NCI-H2227 (cell line): ENCODE measurements at regions not wholly inside any gene's neighbourhood (a gene's known extent, or its start where the extent isn't known, plus 50 kb on each side); places are given as distances from the start of the nearest gene placed in this dataset.
A peak's percentile ranks its signal among the peaks of the same experiment; 100 is the strongest.

Experiments
- DNase-seq: peaks from one replicate; lab custom pipeline; 2025; ENCODE audit not compliant: unreplicated experiment; lab: John Stamatoyannopoulos, UW

DNA sequence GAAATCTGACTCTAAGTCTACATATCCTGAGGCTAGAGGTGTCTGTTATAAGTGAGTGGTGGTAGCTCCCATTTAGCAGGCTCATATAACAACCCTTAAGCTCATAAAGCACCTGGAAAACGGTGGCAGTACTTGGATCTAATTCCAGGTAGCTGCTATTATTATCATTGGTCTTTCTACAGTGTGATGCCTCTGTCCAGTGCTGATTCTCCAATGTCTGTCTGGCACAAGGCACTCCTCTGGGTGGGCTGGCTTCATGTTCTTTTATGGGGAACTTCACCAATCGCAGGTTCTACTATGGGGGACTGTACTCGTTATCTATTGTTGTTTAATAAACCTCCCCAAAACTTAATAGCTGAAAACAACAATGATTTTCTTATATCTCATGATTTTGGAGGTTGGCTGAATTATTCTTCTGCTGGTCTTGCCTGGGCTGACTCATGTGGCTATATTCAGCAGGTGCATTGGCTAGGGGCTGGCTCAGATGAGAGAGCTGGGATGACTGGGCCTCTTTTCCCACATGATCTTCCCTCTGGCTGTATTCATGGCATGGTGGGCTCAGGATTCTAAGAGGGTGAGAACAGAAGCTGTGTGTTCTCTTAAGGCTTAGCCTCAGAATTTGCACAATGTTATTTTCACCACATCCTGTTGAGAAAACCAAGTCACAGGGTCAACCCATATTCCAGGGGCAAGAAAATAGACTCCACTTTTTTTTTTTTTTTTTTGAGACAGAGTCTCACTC is 93.0 kb upstream of the PCGF5 start:
- DNase-seq = no peak

DNA sequence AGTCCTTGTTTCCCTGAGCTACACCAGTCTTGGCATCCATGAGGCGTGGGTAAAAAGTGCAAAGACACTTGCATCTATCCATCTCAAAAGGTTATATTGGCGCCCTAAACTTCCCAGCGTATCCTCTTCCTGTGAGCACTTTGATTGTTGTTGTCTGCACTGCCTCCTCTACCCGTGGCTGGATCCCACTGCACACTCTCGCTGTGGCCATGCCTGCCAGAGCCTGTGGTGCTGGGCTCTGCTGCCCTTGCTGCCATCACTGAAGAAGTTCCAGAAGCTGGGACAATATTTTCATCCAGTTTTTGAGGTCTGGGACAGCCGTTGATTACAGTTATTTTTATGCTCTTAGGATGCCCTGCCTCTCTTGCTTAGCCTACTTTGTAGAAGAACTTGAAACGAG is 85.3 kb upstream of the PCGF5 start:
- DNase-seq = no peak

- no peak for DNase-seq
Observed at GRCh38 chr10:91137011-91137643, 83.3 kb upstream of the PCGF5 start.

GRCh38 chr10:91137822-91138221 is 82.6 kb upstream of the PCGF5 start:
- DNase-seq = no peak

- no peak for DNase-seq
Observed at GRCh38 chr10:91140995-91141549, 79.4 kb upstream of the PCGF5 start.

GRCh38 chr10:91144961-91145360 is 75.5 kb upstream of the PCGF5 start:
- no peak for DNase-seq

- DNase-seq = no peak
Observed at GRCh38 chr10:91146146-91146545, 74.3 kb upstream of the PCGF5 start.

- DNase-seq = no peak
Observed at GRCh38 chr10:91149550-91149949, 70.9 kb upstream of the PCGF5 start.

DNA sequence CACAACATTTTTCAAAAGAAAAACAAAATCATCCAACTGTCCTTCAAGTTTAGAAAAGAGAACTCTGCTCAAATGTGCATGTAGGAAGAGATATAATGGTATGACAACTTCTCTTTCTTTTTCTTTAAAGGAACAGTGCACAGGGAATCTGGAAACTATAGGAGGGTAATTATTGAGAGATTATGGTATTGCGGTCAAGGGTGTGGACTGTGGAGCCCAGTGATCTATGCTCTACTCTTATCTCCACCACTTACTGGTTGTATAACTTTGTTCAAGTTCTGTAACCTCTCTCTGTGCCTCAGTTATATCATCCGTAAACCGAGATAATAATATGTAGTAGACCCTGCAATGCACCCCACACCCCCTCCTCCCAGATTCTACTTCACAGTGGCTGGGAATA is 69.8 kb upstream of the PCGF5 start:
- DNase-seq = no peak

DNA sequence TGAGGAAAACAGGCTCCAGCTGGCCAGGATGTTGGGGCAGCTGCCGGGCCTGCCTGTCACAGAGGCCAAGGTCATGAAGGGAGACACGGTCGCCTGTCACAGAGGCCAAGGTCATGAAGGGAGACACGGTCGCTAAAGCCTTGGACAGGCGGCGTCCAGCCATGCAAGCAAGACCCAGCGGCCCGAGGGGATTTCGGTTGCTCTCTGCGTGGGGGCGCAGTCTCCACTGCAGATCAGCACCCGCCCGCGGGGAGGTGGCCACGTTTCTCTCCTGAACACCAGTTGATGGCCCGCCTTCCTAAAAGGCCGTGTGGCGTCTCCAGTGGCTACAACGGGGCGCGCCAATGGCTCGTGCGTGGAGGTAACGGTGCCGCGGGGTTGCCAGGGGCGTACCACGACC is 67.0 kb upstream of the PCGF5 start:
- DNase-seq = no peak

DNA sequence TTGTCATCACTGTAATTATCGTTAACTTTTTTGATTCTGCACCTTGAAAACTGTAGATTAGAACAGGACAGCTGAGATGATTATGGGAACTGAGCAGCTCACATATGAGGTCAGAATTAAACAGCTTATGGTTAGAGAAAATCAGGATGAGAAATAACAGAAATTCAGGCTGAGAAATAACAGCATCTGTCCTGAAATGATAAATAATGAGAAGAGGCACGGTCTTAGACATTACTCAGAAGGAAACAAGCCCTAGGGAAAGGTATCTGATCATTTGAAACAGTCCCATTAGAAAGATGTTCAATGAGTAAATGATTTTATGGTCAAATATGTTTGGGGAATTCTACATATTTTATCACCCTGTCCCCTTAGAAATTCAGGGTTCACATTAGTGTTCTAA is 65.6 kb upstream of the PCGF5 start:
- no peak for DNase-seq

DNA sequence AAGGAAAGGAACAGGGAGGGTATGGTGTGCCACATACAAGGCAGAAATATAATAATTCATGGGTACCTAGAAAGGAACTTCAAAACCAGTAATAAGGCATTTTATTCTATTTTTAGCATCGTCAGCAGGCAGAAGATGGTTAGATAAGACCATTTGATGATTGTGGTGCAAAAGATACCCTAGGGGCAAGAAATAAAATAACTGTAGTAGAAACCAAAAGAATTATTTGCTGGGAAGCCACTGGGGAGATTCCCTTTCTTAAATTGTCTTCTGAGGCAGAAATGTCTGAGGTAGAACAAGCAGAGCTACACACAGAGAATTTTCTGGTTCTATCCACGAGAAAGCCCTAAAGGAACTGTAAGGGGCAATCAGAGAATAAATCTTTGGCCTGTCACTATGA is 64.3 kb upstream of the PCGF5 start:
- DNase-seq = no peak

DNA sequence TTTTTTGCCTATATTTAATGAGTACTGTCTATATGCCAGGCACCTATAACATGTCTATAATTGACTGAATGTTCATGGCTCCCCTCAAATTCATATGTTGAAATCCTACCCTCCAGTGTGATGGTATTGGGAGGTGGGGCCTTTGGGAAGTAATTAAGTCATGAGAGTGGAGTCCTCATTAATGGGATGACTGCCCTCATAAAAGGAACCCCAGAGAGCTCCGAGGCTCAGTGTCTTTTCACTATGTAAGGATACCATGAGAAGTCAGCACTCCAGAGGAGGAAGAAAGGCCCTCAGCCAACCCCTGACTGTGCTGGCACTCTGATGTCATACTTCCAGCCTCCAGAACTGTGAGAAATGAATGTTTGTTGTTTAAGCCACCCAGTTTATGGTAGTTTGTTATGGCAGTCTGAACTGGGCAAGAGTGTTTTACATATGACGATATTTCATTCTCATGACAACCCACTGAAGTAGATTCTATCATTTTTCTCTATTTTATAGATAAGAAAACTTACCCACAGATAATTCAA is 61.1 kb upstream of the PCGF5 start:
- no peak for DNase-seq

GRCh38 chr10:91162050-91162494 is 58.4 kb upstream of the PCGF5 start:
- DNase-seq = no peak

GRCh38 chr10:91162495-91163268 is 57.8 kb upstream of the PCGF5 start:
- DNase-seq = peak; percentile 29

- DNase-seq = peak; percentile 5
Observed at GRCh38 chr10:91163269-91163868, 57.1 kb upstream of the PCGF5 start.

DNA sequence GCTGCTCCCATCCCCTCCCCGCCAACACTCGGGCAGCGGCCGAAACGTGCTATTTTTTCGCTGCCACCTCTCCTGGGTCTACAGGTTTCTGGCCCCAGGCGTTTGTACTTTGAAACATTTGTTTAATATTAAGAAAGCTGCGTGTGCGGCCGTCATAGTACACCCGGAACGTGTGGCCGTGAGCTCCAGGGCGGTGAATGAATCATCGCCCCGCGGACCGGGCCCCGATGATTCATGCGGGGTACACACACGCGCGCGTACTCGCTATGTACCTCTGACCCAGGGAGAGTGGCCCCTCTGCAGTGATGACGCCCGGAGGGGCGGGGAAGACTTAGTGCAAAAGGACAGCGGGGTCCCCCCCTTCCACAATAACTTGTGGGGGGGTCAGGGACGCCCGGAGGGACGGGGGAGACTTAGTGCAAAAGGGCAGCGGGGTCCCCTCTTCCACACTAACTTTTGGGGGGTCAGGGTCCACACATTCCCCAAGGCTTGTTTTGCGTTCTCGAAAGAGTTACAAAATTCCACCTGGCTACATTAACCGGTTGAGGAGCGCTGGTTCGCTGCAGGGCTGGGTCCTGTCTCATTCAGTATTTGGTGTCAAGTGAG is 56.5 kb upstream of the PCGF5 start:
- no peak for DNase-seq

DNA sequence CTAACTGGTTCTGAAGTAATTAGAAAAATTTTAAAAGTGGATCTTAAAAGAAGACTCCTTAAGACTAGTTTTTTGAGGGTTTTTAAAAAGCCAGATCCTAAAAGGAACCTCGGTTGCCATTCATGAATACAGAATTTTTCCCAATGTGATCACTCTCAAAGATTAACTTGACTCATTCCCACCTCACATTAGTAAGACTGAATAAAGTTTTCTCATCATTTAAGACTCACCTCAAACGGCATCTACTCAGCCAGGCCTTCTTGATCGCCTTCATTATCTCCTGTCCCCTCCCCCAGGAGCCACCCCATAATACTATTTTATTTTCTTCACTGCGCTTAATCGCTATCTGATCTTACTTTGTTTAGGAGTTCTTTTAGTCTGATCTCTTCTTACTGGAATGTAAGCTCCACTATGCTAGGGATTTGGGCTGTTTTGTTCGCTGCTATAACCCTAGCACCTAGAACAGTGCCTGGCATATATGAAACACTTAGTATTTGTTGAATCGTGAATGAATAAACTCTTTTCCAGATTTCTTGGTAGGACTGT is 55.9 kb upstream of the PCGF5 start:
- DNase-seq = no peak

GRCh38 chr10:91167406-91167805 is 53.1 kb upstream of the PCGF5 start:
- DNase-seq = no peak

GRCh38 chr10:91170418-91170817 is 50.0 kb upstream of the PCGF5 start:
- DNase-seq = no peak
